ENCODE measurements at regions not wholly inside any gene's neighbourhood (a gene's known extent, or its start where the extent isn't known, plus 50 kb on each side); places are given as distances from the start of the nearest gene placed in this dataset.
"Not testable (repeated sequence)": the region's sequence is repeated elsewhere in the genome, so short reads cannot be mapped to it uniquely, and the experiment has no call there.

DNA sequence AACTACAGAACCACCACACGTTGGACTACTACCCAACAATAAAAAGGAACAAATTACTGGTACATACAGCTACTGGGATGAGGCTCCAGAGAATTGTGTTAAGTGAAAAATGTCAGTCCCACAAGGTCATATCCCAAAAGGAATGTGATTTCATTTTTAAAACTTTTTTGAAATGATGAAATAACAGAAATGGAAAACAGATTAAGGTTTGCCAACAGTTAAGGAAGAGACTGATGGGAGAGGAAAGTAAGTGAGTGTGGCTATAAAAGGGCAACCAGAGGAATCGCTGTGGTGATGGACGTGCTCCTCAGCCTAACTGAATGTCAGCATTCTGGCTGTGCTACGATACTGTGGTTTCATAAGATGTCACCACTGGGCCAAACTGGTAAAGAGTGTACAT lies 512.8 kb downstream of the UQCRFS1 start:
- no peak for DNase-seq (ENCODE audit: low read depth in 3 of 3, low spot score in 1 of 3)

DNA sequence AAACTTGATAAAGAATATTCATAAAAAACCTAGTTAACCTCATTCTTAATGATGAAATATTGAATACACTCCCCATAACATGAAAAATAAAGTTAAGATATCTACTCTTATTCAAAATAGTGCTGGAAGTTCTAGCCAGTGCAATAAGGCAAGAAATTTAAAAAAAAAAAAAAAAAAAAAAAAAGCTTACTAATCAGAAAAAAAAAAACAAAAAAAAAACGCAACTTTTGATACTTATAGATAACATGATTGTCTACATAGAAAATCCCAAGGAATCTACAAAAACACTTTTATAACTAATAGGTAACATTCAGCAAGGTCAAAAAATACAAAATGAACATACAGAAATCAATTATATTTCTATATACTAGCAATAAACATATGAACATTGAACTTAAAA lies 515.6 kb downstream of the UQCRFS1 start:
- no peak for DNase-seq (ENCODE audit: low read depth in 3 of 3, low spot score in 1 of 3)

DNA sequence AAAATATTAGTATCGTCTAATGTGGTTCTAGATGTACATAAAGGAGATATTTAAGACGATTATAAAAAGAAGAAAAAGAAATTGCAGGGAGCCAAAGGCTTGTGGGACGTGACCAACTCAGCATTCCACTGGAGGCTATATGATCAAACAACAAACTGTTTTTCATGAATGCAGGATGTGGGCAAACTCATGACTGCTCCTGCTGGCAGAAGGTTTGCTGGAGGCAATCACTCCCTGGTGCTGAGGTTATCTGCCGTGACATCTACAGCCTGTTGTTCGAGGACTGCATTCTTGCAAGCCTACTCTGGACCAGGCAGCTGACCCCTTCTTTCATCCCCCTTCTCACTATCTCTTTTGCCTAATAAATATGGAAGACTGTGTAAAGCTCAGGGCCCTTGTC lies 518.1 kb downstream of the UQCRFS1 start:
- no peak for DNase-seq (ENCODE audit: low read depth in 3 of 3, low spot score in 1 of 3)

DNA sequence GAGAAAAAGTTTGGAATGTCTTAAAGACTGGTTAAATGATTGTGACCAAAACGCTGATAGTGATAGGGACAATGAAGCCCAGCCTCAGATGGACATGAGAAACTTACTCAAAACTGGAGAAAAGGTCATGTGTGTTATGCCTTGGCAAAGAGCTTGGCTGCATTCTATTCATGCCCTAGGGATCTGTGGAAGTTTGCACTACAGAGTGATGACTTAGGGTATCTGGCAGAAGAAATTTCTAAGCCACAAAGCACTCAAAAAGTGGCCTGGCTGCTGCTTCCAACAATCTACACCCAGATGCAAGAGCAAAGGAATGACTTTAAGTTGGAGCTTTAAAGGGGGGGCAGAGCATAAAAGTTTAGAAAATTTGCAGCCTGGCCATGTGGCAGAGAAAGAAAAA lies 521.3 kb downstream of the UQCRFS1 start:
- DNase-seq (ENCODE audit: low read depth in 3 of 3, low spot score in 1 of 3): no peak

DNA sequence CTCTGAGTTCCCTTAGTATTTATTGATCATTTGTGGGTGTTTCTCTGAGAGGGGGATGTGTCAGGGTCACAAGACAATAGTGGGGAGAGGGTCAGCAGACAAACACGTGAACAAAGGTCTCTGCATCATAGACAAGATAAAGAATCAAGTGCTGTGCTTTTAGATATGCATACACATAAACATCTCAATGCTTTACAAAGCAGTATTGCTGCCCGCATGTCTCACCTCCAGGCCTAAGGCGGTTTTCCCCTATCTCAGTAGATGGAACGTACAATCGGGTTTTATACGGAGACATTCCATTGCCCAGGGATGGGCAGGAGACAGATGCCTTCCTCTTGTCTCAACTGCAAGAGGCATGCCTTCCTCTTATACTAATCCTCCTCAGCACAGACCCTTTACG lies 523.5 kb downstream of the UQCRFS1 start:
- DNase-seq (ENCODE audit: low read depth in 3 of 3, low spot score in 1 of 3): not testable (repeated sequence)

DNA sequence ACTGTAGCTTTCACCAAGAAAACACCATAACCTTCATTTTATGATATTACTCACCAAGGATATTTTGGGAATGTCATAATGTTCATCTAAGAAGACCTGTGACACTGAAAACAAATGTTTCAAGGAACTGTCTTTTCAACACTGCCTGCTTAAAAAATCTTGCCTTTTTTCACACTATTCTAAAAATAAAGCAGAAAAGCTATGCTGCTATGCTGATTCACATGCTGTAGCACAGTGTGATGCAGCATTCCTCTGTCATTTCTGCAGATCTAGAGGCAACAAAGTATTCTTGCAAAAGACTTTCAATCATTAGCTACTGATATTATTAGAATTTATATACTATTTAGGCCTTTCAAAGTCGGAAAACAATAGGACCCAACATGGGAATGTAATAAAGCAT lies 525.7 kb downstream of the UQCRFS1 start:
- no peak for DNase-seq (ENCODE audit: low read depth in 3 of 3, low spot score in 1 of 3)

DNA sequence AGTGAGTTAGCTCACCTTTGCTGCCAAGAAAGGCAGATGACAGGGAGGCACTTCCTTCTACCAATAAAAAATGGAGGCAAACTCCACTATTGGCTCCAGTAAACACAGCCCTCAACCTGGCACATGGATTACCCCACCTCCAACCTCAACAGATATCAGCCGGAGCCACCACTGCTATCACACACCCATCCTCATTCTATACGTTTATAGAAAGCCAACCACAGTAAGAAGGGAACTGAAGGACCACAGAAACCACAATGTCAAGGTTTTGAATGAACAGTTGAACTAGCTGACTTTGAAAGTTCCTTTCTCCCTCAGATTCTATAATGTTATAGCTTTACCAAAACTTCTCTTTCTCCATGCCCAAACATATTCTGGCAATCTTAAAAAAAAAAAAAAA lies 526.2 kb downstream of the UQCRFS1 start:
- DNase-seq (ENCODE audit: low read depth in 3 of 3, low spot score in 1 of 3): no peak

DNA sequence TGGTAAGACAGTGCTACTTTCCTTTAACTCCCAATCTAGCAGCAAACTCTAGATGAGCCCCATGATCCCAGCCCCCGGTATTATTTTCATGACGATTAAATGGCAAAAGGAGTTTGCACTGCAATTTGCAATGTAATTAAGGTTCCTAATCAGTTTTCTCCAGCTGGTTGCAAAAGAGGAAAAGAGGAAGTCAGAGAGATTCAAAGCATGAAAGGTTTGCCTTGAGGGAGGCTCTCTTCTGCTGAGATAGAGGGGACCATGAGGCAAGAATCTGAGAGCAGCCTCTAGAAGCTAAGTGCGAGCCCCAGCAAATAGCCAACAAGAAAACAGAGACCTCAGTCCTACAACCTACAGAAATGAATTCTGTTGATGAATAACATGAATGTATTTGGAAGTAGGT lies 527.1 kb downstream of the UQCRFS1 start:
- no peak for DNase-seq (ENCODE audit: low read depth in 3 of 3, low spot score in 1 of 3)

DNA sequence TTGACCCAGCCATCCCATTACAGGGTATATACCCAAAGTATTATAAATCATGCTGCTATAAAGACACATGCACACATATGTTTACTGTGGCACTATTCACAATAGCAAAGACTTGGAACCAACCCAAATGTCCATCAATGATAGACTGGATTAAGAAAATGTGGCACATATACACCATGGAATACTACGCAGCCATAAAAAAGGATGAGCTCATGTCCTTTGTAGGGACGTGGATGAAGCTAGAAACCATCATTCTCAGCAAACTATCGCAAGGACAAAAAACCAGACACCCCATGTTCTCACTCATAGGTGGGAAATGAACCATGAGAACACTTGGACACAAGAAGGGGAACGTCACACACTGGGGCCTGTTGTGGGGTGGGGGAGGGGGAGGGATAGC lies 527.9 kb downstream of the UQCRFS1 start:
- DNase-seq (ENCODE audit: low read depth in 3 of 3, low spot score in 1 of 3): not testable (repeated sequence)

DNA sequence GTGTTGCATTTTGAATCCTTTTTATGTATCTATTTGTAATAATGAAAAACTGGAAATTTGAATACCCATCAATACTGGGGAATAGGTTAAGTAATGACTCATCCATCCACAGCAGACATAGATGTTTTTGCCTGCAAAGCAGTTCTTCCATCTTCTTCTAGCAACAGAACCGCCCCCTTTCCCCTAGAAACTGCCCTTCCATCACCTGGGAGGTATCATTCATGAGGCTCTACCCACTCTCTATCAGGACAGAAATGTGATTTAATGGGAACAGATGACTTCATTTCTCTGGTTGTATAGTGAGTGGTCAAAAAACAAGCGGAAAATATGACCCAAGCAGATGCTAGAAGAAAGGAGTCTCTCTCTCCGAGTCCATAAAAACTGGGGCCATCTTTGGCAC lies 532.8 kb downstream of the UQCRFS1 start:
- DNase-seq (ENCODE audit: low read depth in 3 of 3, low spot score in 1 of 3): no peak

DNA sequence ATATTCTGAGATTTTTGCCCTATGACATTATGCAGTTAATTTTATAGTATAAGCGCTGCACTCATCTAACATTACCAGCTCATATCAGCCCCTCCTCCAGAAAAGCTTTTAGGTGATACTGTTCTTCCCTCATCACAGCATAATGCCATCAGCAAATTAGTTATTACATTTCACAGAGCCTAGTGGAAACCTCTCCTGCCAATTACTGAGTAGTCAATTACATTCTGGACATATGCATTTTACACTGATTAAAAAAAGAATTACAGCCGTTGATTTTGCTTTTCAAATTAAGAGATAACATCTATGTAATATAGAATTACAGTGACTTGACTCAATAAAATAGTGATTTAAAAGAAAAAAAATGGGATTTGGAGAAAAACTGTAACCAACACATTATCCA lies 542.1 kb downstream of the UQCRFS1 start:
- DNase-seq (ENCODE audit: low read depth in 3 of 3, low spot score in 1 of 3): no peak

DNA sequence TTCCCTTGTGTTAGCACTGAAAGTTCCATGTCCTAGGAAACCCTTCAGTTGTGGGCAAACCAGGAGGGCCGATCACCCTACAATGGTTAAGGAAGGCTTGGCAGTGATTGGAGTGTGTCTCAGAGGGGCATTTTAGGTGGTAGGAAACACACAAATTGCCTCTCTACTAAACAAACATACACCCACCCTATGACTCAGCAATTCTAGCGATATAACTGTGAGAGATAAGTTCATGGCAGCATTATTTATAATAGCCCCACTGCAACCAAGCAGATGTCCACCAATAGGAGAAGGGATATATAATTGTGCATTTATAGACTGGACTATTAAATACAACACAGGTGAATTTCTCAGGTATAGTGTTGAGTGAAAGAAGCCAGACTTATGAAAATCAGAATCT lies 543.1 kb downstream of the UQCRFS1 start:
- DNase-seq (ENCODE audit: low read depth in 3 of 3, low spot score in 1 of 3): no peak

DNA sequence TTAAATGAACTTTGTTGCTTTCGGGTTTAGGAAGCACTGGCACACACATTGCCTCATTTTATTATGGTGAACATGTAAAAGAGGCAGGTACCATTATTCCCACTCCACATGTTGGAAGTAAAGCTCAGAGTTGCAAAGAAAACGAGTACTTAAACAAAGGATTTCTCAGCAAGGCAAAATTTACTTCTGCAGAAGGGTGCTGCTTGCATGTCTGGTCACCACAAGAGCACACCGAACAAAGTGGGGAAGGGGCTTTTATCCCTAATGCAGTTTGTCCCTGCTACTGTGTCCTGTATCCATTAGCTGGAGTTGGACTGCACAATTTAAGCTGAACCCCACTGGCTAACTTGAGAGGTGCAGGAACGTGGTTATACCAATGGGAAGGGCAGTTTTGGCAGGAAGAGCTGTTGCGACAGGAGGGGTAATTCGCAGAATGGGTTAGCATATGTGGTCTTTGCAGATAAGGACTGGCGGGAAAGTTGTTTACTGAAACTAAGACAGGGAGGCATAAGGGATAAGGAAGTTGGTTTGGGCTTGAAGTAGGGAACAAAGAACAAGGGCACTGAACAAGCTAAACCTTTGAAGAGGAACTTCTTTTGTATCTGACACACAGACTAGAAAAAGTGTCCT lies 545.5 kb downstream of the UQCRFS1 start:
- no peak for DNase-seq (ENCODE audit: low read depth in 3 of 3, low spot score in 1 of 3)

DNA sequence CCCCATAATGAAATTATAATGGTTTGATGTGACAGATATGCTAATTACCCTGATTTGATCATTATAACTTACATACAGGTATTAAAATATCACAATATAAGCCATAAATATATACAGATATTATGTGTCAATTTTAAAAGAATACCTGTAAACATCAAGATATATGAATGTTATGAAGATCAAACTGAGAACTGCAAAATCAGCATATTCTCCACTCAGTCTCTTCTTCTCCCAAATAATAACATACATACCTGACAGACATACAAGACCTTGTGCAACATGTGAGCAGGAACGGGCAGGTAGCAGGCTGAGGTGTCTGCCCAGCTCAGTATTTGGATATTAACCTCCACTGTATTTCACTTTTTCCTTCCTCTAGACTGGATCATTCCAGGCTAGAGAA lies 547.2 kb downstream of the UQCRFS1 start:
- no peak for DNase-seq (ENCODE audit: low read depth in 3 of 3, low spot score in 1 of 3)

DNA sequence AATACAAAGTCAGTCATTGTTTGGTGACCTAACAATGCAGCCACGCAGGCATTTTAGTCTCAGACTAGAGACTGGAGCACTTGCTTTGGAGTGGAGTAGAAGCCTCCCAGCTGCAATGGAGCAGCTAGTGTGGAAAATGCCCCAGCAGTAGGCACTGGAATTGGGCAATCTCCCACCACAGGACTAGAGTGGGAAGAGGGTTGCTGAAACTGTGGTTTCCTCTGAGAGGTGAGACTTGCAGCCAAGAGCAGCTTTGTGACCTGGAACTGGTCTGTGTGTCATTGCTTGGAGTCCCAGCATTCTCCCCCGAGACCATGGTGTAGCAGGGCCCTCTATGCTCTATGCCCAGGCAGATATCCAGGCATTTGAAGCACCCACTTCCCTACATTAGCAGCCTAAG lies 556.3 kb downstream of the UQCRFS1 start:
- DNase-seq (ENCODE audit: low read depth in 3 of 3, low spot score in 1 of 3): no peak

DNA sequence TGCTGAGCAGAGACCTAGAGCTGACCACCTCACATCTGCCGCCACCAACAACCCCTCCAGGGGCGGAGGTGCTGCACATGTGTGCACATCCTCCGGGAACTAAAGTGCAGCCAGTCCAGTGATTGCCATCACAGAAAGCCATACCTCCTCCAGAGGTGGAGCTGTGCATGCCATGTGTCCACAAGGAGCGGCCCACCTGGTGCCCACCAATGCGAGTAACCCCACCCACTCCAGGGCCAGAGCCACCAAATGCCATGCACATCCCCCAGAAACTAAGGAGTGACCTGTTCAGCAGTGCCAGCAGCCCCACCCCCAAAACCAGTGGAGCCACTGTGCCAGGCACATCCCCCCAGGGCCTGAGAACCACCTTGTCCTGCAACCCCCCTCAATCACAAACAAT lies 557.9 kb downstream of the UQCRFS1 start:
- DNase-seq (ENCODE audit: low read depth in 3 of 3, low spot score in 1 of 3): no peak

DNA sequence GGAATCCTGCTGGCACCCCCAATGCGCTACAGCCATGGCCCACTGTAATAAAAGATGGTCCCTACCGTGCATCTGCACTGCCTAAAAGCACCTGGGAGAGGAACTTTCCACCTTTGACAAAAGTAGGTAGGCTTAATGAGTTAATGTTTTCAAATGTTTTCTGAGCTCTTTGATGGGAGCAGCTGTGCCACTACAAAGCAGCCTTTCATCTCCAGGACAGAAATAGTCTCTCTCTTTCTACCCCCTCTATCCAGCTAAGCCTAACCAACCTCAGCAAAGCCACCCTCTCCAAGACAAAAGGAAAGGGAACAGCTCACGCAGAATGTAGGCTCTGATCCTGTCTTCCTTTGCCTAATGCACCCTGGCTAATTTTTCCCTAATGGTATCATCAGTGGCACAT lies 560.2 kb downstream of the UQCRFS1 start:
- no peak for DNase-seq (ENCODE audit: low read depth in 3 of 3, low spot score in 1 of 3)

DNA sequence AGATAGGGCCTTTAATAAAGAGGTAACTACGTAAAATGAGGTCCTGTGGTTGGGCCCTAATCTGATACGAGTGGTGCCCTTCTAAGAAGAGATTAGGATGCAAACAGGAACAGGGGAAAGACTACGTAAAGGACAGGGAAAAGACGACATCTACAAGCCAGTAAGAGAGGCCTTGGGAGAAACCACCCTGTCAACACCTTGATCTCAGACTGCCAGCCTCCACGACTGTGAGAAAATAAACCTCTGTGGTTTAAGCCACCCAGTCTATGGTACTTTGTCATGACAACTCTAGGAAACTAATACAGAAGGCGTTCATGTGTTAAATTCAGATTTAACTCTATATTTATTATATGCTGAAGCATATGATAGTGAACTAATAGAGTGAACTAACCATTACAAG lies 566.3 kb downstream of the UQCRFS1 start:
- DNase-seq (ENCODE audit: low read depth in 3 of 3, low spot score in 1 of 3): no peak

DNA sequence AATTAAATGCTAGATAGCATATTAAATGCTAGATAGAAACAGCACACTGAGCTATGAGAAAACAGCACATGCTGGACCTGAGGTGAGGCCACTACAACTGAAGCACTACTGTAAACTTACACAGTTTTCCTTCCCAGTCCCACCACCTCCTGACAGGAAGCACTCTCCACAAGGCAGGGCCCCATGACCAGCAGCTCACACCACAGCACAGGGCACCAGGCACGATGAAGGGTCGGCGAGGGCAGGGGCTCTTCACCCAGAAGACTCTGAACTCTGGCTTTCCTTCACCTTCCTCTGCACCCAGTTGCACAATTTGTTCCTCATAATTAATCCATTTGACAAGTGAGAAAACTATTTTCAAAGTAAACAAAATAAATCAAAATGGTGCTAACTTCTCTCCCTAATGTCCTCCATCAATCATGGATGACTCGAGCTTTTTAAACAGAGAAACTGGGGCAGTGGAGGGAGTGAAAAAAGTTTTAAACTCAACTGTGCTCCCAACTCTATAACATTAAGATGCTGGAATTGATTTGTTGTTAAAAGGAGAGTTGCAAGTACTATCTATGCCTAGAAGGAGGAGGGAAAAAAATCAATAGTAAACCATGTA lies 568.7 kb downstream of the UQCRFS1 start:
- DNase-seq (ENCODE audit: low read depth in 3 of 3, low spot score in 1 of 3): no peak

DNA sequence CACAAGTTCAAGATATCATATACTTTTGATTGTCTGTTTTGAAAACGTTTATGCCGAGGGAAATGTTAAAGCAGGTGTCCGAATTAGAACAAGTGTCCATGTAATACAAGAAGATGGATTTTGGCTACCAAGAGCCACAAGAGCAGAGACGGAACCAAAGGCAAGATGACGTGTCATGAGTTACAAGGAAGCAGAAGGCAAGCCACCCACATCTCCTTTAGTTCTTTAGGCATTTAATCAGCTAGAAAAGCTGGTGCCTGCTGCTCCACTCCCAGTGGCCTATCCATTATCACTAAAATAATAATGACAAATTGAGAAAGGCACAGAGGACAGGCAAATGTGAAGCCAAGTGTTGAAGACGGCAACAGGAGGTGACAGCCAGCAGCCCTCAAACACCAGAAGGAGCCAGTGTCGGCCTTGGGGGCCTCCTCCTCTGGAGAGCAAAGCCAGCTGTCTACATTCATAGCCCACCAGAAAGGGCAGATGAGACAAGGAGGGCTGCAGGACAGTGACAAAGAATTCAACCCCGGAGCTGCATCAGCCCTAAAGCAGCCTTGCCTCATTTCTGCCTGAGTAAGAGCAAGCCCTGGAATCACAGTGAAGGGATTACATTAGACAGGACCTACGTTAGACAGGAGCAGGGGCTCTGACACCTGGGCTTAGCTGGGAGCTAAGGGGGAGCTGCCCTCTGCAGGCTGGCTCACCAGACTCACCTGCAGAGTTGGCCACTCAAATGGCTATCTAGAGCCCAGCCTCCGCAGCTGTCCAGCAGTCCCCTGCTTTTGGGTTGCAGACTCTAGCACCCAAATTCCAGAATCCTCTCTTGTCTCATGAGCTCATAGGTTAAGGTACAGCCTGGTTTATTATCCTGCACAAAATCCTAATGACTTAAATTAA lies 569.9 kb downstream of the UQCRFS1 start:
- no peak for DNase-seq (ENCODE audit: low read depth in 3 of 3, low spot score in 1 of 3)

DNA sequence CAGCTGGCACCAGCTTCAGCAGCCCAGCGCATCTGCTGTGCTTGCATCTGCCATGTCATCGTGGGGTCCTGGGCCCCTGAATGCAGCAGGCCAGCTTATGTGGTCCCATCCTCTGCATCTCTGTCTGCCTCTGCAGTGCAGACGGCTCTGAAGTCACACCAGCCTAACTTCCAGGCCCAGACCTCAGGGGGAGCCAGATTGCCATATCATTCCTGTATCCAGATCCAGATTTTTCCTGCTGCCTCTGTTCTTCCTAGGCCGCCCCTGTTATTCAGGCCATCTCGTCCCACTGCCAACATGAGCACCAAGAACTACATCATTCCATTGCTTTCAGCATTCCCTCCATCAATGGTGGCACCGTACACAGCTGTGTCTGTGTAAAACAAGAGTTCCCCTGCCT lies 571.6 kb downstream of the UQCRFS1 start:
- DNase-seq (ENCODE audit: low read depth in 3 of 3, low spot score in 1 of 3): no peak

DNA sequence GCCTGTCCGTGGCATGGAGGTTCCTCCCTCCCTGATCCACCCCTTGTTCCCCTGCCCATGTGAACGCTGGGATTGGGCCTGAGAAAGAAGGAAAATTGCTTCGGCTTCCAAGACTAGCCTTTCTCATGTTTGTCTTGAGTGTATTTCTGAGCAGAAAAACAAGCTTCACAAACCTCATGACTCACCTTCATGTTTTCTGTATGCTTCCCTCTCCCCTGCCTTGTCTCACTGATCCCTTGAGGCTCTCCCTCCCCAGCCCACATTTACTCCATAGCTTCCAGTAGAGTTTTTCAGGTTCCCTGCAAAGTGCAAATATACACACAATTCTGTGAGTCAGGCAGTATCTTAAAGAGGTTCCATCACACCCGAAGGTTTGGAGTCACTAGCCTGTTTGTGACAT lies 572.4 kb downstream of the UQCRFS1 start:
- no peak for DNase-seq (ENCODE audit: low read depth in 3 of 3, low spot score in 1 of 3)

Measured in stimulated activated CD4-positive, alpha-beta T cell treated with anti-CD3 and anti-CD28 coated beads, TNF-alpha, amount 100 ng/mL, for 1 hour (primary cell).